GM19351 (cell line): ENCODE measurements at regions not wholly inside any gene's neighbourhood (a gene's known extent, or its start where the extent isn't known, plus 50 kb on each side); places are given as distances from the start of the nearest gene placed in this dataset.

Source experiments
- ATAC-seq: cut with Tn5 transposase; IDR thresholded peaks from one replicate; pipeline ENCODE4 v1.9.1; 2021; ENCODE audit warnings: mild to moderate bottlenecking, moderate library complexity; ENCODE audit not compliant: unreplicated experiment

DNA sequence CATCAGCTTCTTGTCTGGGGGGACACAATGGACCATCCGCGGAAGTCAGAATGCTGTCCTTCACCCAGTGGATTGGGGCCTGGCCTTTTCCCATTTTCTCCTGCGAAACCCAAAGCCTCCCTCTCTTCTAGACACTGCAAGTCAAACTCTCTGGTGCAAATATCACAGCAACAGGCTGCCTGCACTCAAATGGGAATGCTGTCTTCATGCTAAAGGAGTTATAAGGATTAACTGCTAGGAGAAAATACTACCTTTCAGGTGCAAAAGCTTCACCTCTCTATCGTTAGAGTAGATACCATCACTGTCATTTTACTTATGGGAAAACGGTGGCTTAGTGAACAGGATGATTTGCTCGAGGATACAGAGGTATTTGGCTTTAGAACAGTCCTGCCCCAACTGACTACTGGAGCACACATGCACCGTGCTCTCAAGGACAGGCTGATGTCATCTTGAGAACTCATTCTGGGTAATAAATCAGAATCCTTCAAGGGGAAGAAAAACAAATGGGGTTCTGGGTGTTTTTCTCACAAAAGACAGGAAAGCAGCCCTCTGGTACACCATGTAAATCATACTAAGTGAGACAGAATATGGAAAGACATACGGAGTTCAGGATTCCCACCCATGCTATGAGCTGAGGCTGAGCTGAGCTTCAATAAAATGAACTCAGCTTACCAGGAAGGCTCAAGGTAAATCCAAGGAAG is 100.9 kb downstream of the SAMD9 start:
- no peak for ATAC-seq

DNA sequence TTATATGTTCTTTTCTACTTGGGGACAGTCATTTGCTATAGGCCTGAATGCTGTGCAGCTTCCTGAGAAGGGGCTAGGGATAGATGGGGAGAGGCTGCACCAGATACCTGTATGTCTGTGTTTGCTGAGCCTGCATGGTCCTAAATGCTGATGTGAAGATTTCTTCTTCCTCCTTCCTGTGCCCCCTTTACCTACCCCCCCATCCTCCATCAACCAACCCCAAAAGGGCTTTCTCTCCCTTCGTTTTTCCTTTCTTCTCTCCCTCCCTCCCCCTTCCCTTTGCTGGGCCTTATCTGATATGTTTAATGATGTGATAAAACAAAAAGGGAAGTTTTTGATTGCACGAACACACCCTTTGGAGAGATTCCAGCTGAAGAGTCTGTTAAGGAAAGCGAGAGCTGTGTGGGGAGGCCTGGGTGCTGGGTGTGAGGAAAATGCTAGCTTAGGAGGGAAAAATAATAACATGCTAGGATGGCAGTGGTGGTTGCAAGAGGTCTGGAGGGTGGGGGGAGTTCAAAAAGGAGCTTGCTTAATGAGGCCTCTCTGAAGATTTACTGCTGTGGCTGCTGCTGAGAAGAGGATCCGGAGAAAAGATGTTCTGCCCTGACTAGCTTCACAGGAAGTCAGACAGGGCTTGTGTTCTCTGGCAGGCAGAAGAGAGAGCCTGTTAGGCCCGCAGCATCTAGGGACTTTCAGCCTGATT is 101.8 kb downstream of the SAMD9 start:
- ATAC-seq, result no peak

DNA sequence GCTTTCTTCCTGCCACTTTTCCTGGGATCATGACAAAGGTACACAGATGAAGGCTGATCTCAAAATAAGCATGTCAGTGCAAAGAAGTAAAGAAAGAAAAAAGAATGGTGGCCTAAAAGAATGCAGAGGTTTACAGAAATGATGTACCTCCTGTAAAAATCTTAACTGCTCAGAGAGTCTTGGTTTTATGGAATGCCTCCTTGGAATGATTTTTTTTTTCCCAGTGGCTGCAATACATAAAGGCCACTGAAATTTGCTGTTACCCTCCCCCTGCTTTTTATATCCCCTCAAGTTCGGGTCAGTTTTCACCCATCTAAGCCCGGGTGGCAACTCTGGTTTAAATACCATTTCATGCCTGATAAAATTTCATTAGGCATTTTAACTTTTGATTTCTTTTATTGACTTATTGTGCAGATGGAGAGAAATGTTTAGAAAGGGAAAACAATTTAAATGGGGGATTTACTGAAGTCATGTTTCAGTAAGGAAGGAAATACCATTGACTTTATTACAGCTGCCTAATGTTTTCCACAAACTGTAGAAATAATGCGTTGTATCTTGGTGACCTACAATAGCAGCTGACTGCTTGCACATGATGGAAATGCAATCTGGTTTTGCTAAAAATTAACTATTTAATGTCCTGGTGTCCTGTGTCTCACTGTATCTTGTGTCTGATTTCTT is 102.5 kb downstream of the SAMD9 start:
- no peak for ATAC-seq

GRCh38 chr7:93014410-93014809 is 103.4 kb downstream of the SAMD9 start:
- no peak for ATAC-seq

DNA sequence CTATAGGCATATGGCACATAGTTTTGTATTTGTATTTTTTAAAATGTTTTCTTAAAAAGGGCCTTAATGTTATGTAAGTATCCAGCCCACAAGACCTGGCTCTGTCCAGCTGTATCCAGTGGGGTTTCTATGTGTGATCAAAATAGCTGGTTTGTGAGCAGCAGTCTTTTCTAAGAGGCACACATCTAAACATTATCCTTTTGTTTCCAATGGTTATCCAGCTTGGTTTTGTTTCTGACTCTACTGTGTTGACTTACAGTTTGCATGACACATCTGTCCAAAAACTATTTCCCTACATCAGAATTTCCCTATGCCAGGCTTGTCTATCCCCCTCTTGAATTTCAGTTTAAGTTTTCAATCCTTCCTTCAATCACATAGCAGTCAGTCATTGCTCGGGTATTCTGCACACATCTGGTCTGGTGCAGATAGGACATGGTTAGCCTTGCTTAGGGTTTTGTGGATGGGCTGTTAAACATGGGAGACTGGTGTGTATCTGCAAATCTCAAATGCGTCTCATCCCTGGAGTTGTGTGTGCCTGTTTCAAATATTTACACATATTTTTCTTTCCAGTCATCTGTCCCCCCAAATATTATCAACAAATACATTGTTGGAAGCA is 104.2 kb downstream of the SAMD9 start:
- no peak for ATAC-seq

- no peak for ATAC-seq
Measured at GRCh38 chr7:93011351-93012294, 106.2 kb downstream of the SAMD9 start.

GRCh38 chr7:93008833-93009232 is 108.9 kb downstream of the SAMD9 start:
- no peak for ATAC-seq

DNA sequence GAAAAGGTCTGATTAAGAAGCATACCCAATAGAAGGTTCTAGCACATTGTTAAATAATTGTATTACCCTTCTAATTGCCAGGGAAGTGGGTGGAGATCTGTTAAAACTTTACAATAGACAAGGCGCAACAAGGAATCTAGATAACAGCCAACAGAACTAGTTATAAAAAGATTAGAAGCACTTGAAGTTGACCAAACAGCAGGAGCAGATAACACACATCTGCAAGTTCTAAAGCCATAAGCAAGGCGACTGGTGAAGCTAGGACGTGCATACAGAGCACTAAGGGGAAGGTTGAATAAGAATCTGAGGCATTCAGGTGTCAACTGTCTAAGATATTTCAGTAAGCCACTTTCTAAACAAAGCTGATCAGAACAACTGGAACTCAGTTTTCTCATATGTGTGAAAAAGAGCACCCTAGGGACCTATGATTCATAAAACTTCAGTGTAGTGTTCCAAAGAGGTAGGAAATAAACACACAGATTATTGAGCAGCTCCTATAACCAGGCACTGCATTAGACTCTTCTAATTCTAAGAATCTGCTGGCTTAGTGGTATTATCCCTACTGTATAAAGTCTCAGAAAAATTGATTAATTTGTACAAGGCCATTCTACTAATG is 111.2 kb downstream of the SAMD9 start:
- ATAC-seq, result no peak

- no peak for ATAC-seq
Measured at GRCh38 chr7:93004906-93005305, 112.9 kb downstream of the SAMD9 start.

DNA sequence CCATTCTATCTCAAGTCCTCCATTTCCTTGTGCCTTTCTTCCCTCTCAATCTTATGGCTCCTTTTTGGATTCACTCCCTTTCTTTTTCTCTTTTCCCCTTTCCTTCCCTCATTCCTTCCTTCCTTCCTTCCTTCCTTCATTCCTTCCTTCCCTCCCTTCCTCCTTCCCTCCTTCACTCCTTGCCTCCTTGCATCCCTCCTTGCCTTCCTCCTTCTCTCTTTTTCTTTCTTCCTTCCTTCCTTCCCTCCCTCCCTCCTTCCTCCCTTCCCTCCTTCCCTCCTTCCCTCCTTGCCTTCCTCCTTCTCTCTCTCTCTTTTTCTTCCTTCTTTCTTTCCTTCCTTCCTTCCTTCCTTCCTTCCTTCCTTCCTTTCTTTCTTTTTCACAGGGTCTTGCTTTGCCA is 120.1 kb downstream of the SAMD9 start:
- ATAC-seq, result no peak

GRCh38 chr7:92997152-92997551 is 120.6 kb downstream of the SAMD9 start:
- ATAC-seq, result no peak

DNA sequence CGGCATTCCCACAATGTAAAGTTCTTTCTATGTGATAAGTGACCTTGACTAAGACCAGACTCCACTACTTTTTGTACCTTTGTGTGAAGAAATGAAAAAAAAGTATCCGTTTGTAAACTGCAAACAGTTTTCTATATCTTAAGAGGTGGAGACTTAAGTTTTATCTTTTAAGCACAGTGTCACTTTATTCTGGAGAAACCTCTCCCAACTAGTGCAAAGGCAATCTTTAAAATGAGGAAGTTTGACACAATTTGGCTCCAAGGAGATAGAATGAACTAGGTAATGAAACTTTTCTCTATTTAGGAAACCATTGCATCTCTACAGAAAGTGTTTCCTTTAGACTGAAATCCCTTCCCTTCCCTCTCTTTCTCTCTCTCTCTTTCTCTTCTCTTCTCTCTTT is 122.9 kb downstream of the SAMD9 start:
- no peak for ATAC-seq

GRCh38 chr7:92992932-92993331 is 124.8 kb downstream of the SAMD9 start:
- ATAC-seq, result no peak

DNA sequence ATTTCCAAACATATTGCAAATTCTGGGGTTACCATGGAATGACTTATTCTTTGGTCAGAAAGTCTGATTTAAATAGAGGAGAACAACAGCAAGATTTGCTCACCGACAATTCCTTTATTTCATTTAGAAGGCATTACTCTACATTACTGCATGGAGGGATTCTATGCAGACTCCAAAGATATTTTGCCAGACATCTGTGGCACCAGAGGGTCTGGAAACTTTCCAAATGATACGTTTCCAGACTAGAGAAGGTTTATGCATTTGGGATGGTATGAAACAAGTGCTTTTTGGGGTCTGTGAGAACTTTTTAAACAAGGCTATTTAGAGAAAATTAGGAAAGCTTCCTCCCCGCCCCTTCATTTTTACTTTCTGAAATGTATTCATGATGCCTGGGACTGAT is 125.3 kb downstream of the SAMD9 start:
- ATAC-seq, result no peak

DNA sequence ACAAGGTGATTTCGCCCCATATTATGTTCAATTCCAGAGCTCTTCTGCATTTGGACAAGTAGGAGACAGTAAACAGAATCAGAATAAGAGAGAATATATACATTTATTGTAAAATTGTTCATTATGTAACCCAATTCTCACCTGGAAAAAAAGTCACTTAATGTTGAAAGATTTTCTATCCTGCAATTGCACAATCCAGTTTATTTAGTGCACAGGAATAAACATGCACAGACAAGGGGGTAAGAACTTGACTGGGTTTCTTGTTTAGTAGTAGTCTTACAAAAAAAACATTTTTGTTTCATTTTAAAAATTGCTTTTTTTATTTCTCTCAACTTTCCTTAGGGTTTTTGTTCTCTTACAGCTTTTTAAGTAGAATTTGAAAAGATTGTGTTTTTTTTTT is 126.6 kb downstream of the SAMD9 start:
- no peak for ATAC-seq

GRCh38 chr7:92988941-92989545 is 128.7 kb downstream of the SAMD9 start:
- no peak for ATAC-seq

DNA sequence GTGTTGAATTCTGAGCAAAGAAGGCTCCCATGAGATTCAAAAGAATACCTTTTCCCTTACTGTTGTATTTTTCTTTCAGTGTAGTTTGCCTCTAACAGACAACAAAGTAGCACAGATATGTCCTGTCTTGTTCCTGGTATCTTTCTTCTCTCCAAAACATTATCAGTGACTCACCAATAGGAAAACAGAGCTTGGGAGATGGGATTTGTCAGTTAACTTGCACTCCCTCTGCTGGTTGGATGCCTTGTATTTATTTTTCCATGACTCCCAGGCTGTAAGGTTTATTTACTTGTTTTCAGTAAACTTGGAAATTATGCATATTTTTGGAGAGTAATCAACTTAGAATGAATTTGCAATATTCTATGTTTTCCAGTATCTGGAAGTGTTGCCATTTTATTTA is 129.7 kb downstream of the SAMD9 start:
- no peak for ATAC-seq

GRCh38 chr7:92987538-92987937 is 130.2 kb downstream of the SAMD9 start:
- ATAC-seq, result no peak

DNA sequence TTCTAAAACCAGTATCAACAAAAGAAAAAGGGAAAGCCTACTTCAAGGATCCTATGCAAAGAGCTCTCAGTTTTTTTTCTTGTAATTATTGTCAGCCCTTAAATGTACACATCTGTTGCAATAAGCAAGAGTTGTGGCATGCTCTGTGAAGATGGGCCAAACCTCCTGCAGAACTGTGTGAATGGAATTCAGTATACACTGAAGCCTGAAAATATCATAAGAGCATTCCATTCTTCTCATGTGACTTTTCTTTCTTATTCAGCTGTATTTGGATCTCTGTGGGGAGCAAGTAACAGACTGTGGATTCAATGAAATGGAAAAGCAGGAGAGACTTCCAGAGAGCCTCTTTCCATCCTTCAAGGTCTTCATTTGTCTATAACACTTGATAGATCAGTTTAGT is 130.7 kb downstream of the SAMD9 start:
- ATAC-seq, result no peak

- ATAC-seq, result no peak
Measured at GRCh38 chr7:92982928-92983327, 134.9 kb downstream of the SAMD9 start.
